CD14-positive monocyte (primary cell): ENCODE measurements at regions not wholly inside any gene's neighbourhood (a gene's known extent, or its start where the extent isn't known, plus 50 kb on each side); places are given as distances from the start of the nearest gene placed in this dataset.

Source experiments
- DNase-seq, 3 donors: peaks; one replicate each; pipeline ENCODE4 v3.0.0-alpha.2; 2011 to 2022
- H2AFZ ChIP-seq: 2 replicates; pipeline ENCODE4 v1.6.0; 2012; ENCODE audit warnings: mild to moderate bottlenecking, low read depth, low read length, inconsistent platforms; ENCODE audit not compliant: insufficient read depth, poor library complexity, severe bottlenecking
- H3K27ac ChIP-seq, 2 donors: 1 replicate in 1 of 2; 2 replicates in 1 of 2; pipeline ENCODE4 v1.5.1; 2012 to 2013; ENCODE audit warnings: low read length in 2 of 2, control low read depth in 1 of 2, inconsistent platforms in 1 of 2, low read depth in 1 of 2, mild to moderate bottlenecking in 1 of 2
- H3K27me3 ChIP-seq, 2 donors: one replicate each; pipeline versions ENCODE4 v1.6.0 to v1.6.1; 2011 to 2013; ENCODE audit warnings: low read length in 2 of 2; ENCODE audit not compliant: control insufficient read depth in 2 of 2, insufficient read depth in 2 of 2
- H3K36me3 ChIP-seq, 2 donors: replicated peaks in 1 of 2; 1 replicate in 1 of 2; 2 replicates in 1 of 2; pipeline versions ENCODE4 v1.5.1 to v1.6.1; 2012 to 2013; ENCODE audit warnings: low read length in 2 of 2, control low read depth in 1 of 2, inconsistent platforms in 1 of 2, mild to moderate bottlenecking in 1 of 2; ENCODE audit not compliant: insufficient read depth in 2 of 2, control insufficient read depth in 1 of 2
- H3K4me1 ChIP-seq, 2 donors: 1 replicate in 1 of 2; 2 replicates in 1 of 2; pipeline versions ENCODE4 v1.5.1 to v1.6.1; 2012 to 2013; ENCODE audit warnings: low read length in 2 of 2, control low read depth in 1 of 2, inconsistent platforms in 1 of 2, mild to moderate bottlenecking in 1 of 2, moderate library complexity in 1 of 2; ENCODE audit not compliant: insufficient read depth in 2 of 2, control insufficient read depth in 1 of 2
- H3K4me2 ChIP-seq: replicated peaks from 2 replicates; pipeline ENCODE3; 2012; ENCODE audit warnings: low read length, moderate library complexity, mild to moderate bottlenecking; ENCODE audit not compliant: poor library complexity, severe bottlenecking; ENCODE audit errors: extremely low read depth
- H3K4me3 ChIP-seq, 3 experiments: fragments of 200-600 bp in 1 of 3; sonication (generic) in 1 of 3; replicated peaks in 1 of 3; 1 replicate in 2 of 3; 2 replicates in 1 of 3; pipeline ENCODE4 v1.5.1; 2011 to 2013; ENCODE audit warnings: low read length in 3 of 3, mild to moderate bottlenecking in 3 of 3, control low read depth in 2 of 3, low read depth in 2 of 3, inconsistent platforms in 1 of 3, moderate library complexity in 1 of 3
- H3K79me2 ChIP-seq: 2 replicates; pipeline ENCODE4 v1.6.0; 2012; ENCODE audit warnings: mild to moderate bottlenecking, control low read depth, inconsistent platforms, low read length, moderate library complexity; ENCODE audit not compliant: insufficient read depth
- H3K9ac ChIP-seq: 2 replicates; pipeline ENCODE4 v1.6.0; 2017; ENCODE audit warnings: low read length, mild to moderate bottlenecking; ENCODE audit not compliant: insufficient read depth, poor library complexity, severe bottlenecking
- H3K9me3 ChIP-seq, 2 donors: replicated peaks in 1 of 2; 1 replicate in 1 of 2; 2 replicates in 1 of 2; pipeline versions ENCODE4 v1.5.1 to v1.6.1; 2012 to 2013; ENCODE audit warnings: low read length in 2 of 2, control low read depth in 1 of 2; ENCODE audit not compliant: control insufficient read depth in 1 of 2, insufficient read depth in 1 of 2
- H4K20me1 ChIP-seq: 2 replicates; pipeline ENCODE4 v1.6.0; 2012; ENCODE audit warnings: mild to moderate bottlenecking, low read length, control low read depth, moderate library complexity; ENCODE audit not compliant: insufficient read depth
- H3K27ac Mint-ChIP-seq, 7 donors: one replicate each; pipeline ENCODE4 v1.8.0; 2020; ENCODE audit warnings: mild to moderate bottlenecking in 7 of 7, mixed read lengths in 7 of 7, moderate library complexity in 6 of 7, inconsistent platforms in 2 of 7
- H3K27me3 Mint-ChIP-seq, 3 donors: one replicate each; pipeline ENCODE4 v1.8.0; 2021 to 2022; ENCODE audit warnings: low read depth in 3 of 3, mild to moderate bottlenecking in 3 of 3, mixed read lengths in 3 of 3, moderate library complexity in 3 of 3, inconsistent platforms in 1 of 3
- H3K36me3 Mint-ChIP-seq, 2 donors: one replicate each; pipeline ENCODE4 v1.8.0; 2020; ENCODE audit warnings: mixed read lengths in 2 of 2, inconsistent platforms in 1 of 2, mild to moderate bottlenecking in 1 of 2
- H3K4me1 Mint-ChIP-seq: one replicate; pipeline ENCODE4 v1.8.0; 2020; ENCODE audit warnings: mild to moderate bottlenecking, mixed read lengths
- H3K4me3 Mint-ChIP-seq, 2 donors: one replicate each; pipeline ENCODE4 v1.8.0; 2020; ENCODE audit warnings: mild to moderate bottlenecking in 2 of 2, mixed read lengths in 2 of 2, moderate library complexity in 1 of 2
- H3K9me3 Mint-ChIP-seq, 7 donors: one replicate each; pipeline ENCODE4 v1.8.0; 2020 to 2022; ENCODE audit warnings: mixed read lengths in 7 of 7, mild to moderate bottlenecking in 6 of 7, moderate library complexity in 6 of 7, inconsistent platforms in 2 of 7
- CTCF ChIP-seq: fragments of 200-600 bp; IDR thresholded peaks from one replicate; pipeline ENCODE4 v1.8.0; 2022; ENCODE audit warnings: antibody characterized with exemption, mild to moderate bottlenecking
- WGBS: methylation state at CpG from one replicate; pipeline ENCODE4 v1.1.5; 2013; ENCODE audit warnings: missing lambda C conversion rate; ENCODE audit not compliant: insufficient coverage; 5-methylcytosine and 5-hydroxymethylcytosine counted together
- intact Hi-C, 2 donors: fragments of 100-400 bp; cut with micrococcal nuclease; formaldehyde crosslinking; loops; one replicate each; pipeline versions ENCODE4 v1.15.0 to v1.15.1; 2023

- Mint-ChIP-seq H3K27me3 (peaks cover 3 to 21% (median 8%) of the 10 kb centered on the region in 3 donors), H3K9me3 (peaks cover 0 to 10% (median 4%) of the 10 kb centered on the region in 7 donors), H3K4me1 (no peaks in the 10 kb centered on the region), H3K4me3 (no peak overlapping the region), H3K27ac (no peak overlapping the region), H3K36me3 (no peaks in the 10 kb centered on the region)
- 100% methylated on average over 1 of the region's 2 CpGs for WGBS
- H2AFZ ChIP-seq = no peak overlapping the region
- no peak overlapping the region for H3K4me3 ChIP-seq
- H3K4me2 ChIP-seq = no peak overlapping the region
- no peak overlapping the region for H3K9ac ChIP-seq
- H3K27ac ChIP-seq = no peak overlapping the region
- no peaks in the 10 kb centered on the region for H3K79me2 ChIP-seq
- H3K9me3 ChIP-seq = peaks cover 8 to 19% of the 10 kb centered on the region in 2 donors
- intact Hi-C loops = no loop called here
- H3K4me1 ChIP-seq = no peaks in the 10 kb centered on the region
- no peaks in the 10 kb centered on the region for H3K27me3 ChIP-seq
- no peaks in the 10 kb centered on the region for H3K36me3 ChIP-seq
- H4K20me1 ChIP-seq = no peaks in the 10 kb centered on the region
- no peak for TF ChIP-seq CTCF
- no peak for DNase-seq
These were observed 417.2 kb downstream of the QKI start for GRCh38 chr6:163831736-163832135.

- peaks cover 3 to 21% (median 13%) of the 10 kb centered on the region in 3 donors for H3K27me3 Mint-ChIP-seq
These were observed 416.1 kb downstream of the QKI start for GRCh38 chr6:163830641-163831040.

More at GRCh38 chr6:163830641-163831040, 416.1 kb downstream of the QKI start:
- no peaks in the 10 kb centered on the region for H3K4me1 Mint-ChIP-seq
- no peak for DNase-seq
- Histone ChIP-seq H3K9me3 (peaks cover 8 to 19% of the 10 kb centered on the region in 2 donors), H3K4me3 (no peak overlapping the region), H3K27me3 (no peaks in the 10 kb centered on the region), H2AFZ (no peak overlapping the region), H3K27ac (no peak overlapping the region), H4K20me1 (no peaks in the 10 kb centered on the region), H3K36me3 (no peaks in the 10 kb centered on the region), H3K9ac (no peak overlapping the region), H3K79me2 (no peaks in the 10 kb centered on the region), H3K4me1 (no peaks in the 10 kb centered on the region), H3K4me2 (no peak overlapping the region)
- no peak overlapping the region for H3K4me3 Mint-ChIP-seq
- 60% methylated on average over 2 of the region's 4 CpGs for WGBS
- H3K36me3 Mint-ChIP-seq = no peaks in the 10 kb centered on the region
- H3K27ac Mint-ChIP-seq = no peak overlapping the region
- peaks cover 0 to 10% (median 4%) of the 10 kb centered on the region in 7 donors for H3K9me3 Mint-ChIP-seq
- intact Hi-C loops = no loop called here
- TF ChIP-seq CTCF = no peak
